HEK293 (cell line): ENCODE measurements at regions not wholly inside any gene's neighbourhood (a gene's known extent, or its start where the extent isn't known, plus 50 kb on each side); places are given as distances from the start of the nearest gene placed in this dataset.

Experiments used
- ATF2 ChIP-seq: fragments of 450-650 bp; formaldehyde crosslinking; IDR thresholded peaks from 2 replicates; pipeline ENCODE4 v1.5.1; 2016; ENCODE audit warnings: missing biosample characterization, missing genetic modification characterization, low read depth
- PBX3 ChIP-seq: sonication (generic); formaldehyde crosslinking; IDR thresholded peaks from 2 replicates; pipeline ENCODE4 v1.8.1; 2022; ENCODE audit warnings: mild to moderate bottlenecking, moderate library complexity, missing genetic modification reagents
- REST ChIP-seq: fragments of 450-650 bp; formaldehyde crosslinking; IDR thresholded peaks from 2 replicates; pipeline ENCODE4 v1.5.1; 2016; ENCODE audit warnings: missing biosample characterization, missing genetic modification characterization
- SETDB1 ChIP-seq: IDR thresholded peaks from one replicate; pipeline ENCODE4 v1.6.1; 2017; ENCODE audit warnings: mild to moderate bottlenecking, low read length, moderate library complexity, mixed read lengths; ENCODE audit not compliant: insufficient read length
- TSHZ1 ChIP-seq: fragments of 450-650 bp; formaldehyde crosslinking; IDR thresholded peaks from 2 replicates; pipeline ENCODE4 v1.5.1; 2016; ENCODE audit warnings: missing biosample characterization, missing genetic modification characterization, borderline replicate concordance
- ZNF274 ChIP-seq, 2 experiments: fragments of 200-500 bp in 1 of 2; fragments of 450-650 bp in 1 of 2; sonication (Bioruptor generic) in 1 of 2; formaldehyde crosslinking in 1 of 2; IDR thresholded peaks; 2 replicates each; pipeline versions ENCODE4 v1.5.1 to v1.6.1; 2014 to 2016; ENCODE audit warnings: borderline replicate concordance in 1 of 2, inconsistent platforms in 1 of 2, low read length in 1 of 2, missing biosample characterization in 1 of 2, missing genetic modification characterization in 1 of 2
- ZNF48 ChIP-seq: fragments of 450-650 bp; formaldehyde crosslinking; IDR thresholded peaks from 2 replicates; pipeline ENCODE4 v1.5.1; 2016; ENCODE audit warnings: missing biosample characterization, missing genetic modification characterization
- ZNF610 ChIP-seq: fragments of 450-650 bp; formaldehyde crosslinking; IDR thresholded peaks from 2 replicates; pipeline ENCODE4 v1.5.1; 2016; ENCODE audit warnings: missing biosample characterization, missing genetic modification characterization, borderline replicate concordance
- ZNF629 ChIP-seq: fragments of 450-650 bp; formaldehyde crosslinking; IDR thresholded peaks from 2 replicates; pipeline ENCODE4 v1.5.1; 2017; ENCODE audit warnings: missing biosample characterization, missing genetic modification characterization
- ZNF837 ChIP-seq: fragments of 450-650 bp; formaldehyde crosslinking; IDR thresholded peaks from 2 replicates; pipeline ENCODE4 v1.5.1; 2016; ENCODE audit warnings: missing biosample characterization, missing genetic modification characterization
- TF ChIP-seq, protein P1 (sequence below): fragments of 450-650 bp; formaldehyde crosslinking; IDR thresholded peaks from 2 replicates; pipeline ENCODE4 v1.5.1; 2016; ENCODE audit warnings: missing biosample characterization, missing genetic modification characterization
- TF ChIP-seq, protein P2 (sequence below): fragments of 450-650 bp; formaldehyde crosslinking; IDR thresholded peaks from 2 replicates; pipeline ENCODE4 v1.5.1; 2016; ENCODE audit warnings: missing biosample characterization, missing genetic modification characterization

GRCh38 chr5:17113174-17113958 is 104.1 kb upstream of the BASP1 start:
- TF ChIP-seq TSHZ1 (tag by site-specific recombination) (no peak), ZNF610 (tag by site-specific recombination) (no peak), ZNF48 (tag by site-specific recombination) (no peak), ZNF274 (IDR thresholded peaks at IDR 0.05; ENCODE audit: low read length) (no peak), ZNF274 (tag by site-specific recombination; IDR thresholded peaks at IDR 0.05; ENCODE audit: borderline replicate concordance) (no peak), ZNF837 (tag by site-specific recombination) (no peak), ATF2 (tag by site-specific recombination) (no peak), REST (tag by site-specific recombination) (no peak), SETDB1 (no peak), ZNF629 (tag by site-specific recombination) (no peak), PBX3 (CRISPR knock-in tag) (no peak)
- TF ChIP-seq, protein P1, sequence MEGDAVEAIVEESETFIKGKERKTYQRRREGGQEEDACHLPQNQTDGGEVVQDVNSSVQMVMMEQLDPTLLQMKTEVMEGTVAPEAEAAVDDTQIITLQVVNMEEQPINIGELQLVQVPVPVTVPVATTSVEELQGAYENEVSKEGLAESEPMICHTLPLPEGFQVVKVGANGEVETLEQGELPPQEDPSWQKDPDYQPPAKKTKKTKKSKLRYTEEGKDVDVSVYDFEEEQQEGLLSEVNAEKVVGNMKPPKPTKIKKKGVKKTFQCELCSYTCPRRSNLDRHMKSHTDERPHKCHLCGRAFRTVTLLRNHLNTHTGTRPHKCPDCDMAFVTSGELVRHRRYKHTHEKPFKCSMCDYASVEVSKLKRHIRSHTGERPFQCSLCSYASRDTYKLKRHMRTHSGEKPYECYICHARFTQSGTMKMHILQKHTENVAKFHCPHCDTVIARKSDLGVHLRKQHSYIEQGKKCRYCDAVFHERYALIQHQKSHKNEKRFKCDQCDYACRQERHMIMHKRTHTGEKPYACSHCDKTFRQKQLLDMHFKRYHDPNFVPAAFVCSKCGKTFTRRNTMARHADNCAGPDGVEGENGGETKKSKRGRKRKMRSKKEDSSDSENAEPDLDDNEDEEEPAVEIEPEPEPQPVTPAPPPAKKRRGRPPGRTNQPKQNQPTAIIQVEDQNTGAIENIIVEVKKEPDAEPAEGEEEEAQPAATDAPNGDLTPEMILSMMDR (tag by site-specific recombination) = no peak
- TF ChIP-seq, protein P2, sequence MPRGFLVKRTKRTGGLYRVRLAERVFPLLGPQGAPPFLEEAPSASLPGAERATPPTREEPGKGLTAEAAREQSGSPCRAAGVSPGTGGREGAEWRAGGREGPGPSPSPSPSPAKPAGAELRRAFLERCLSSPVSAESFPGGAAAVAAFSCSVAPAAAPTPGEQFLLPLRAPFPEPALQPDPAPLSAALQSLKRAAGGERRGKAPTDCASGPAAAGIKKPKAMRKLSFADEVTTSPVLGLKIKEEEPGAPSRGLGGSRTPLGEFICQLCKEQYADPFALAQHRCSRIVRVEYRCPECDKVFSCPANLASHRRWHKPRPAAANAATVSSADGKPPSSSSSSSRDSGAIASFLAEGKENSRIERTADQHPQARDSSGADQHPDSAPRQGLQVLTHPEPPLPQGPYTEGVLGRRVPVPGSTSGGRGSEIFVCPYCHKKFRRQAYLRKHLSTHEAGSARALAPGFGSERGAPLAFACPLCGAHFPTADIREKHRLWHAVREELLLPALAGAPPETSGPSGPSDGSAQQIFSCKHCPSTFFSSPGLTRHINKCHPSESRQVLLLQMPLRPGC (tag by site-specific recombination) = no peak
